ENCODE measurements at regions not wholly inside any gene's neighbourhood (a gene's known extent, or its start where the extent isn't known, plus 50 kb on each side); places are given as distances from the start of the nearest gene placed in this dataset.

DNA sequence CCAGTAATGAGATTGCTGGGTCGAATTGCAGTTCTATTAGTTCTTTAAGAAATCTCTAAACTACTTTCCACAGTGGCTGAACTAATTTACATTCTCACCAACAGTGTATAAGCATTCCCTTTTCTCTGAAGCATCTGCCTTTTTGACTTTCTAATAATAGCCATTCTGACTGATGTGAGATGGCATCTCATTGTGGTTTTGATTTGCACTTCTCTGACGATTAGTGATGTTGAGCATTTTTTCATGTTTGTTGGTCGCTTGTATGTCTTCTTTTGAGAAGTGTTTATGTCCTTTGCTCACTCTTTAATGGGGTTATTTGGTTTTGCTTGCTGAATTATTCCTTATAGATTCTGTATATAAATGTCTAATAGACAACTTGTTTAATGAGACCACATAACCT, 69.6 kb upstream of the UGP2 start:
- TF ChIP-seq, protein P1, sequence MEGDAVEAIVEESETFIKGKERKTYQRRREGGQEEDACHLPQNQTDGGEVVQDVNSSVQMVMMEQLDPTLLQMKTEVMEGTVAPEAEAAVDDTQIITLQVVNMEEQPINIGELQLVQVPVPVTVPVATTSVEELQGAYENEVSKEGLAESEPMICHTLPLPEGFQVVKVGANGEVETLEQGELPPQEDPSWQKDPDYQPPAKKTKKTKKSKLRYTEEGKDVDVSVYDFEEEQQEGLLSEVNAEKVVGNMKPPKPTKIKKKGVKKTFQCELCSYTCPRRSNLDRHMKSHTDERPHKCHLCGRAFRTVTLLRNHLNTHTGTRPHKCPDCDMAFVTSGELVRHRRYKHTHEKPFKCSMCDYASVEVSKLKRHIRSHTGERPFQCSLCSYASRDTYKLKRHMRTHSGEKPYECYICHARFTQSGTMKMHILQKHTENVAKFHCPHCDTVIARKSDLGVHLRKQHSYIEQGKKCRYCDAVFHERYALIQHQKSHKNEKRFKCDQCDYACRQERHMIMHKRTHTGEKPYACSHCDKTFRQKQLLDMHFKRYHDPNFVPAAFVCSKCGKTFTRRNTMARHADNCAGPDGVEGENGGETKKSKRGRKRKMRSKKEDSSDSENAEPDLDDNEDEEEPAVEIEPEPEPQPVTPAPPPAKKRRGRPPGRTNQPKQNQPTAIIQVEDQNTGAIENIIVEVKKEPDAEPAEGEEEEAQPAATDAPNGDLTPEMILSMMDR (IDR thresholded peaks at IDR 0.05) = no peak
- TF ChIP-seq EP300 (IDR thresholded peaks at IDR 0.05) = no peak

Measured in suprapubic skin (tissue), 3 donors.